KMS-11 (cell line): ENCODE measurements at regions not wholly inside any gene's neighbourhood (a gene's known extent, or its start where the extent isn't known, plus 50 kb on each side); places are given as distances from the start of the nearest gene placed in this dataset.

ENCODE experiments used
- H2AFZ ChIP-seq: fragments of 200-600 bp; sonication (generic); 2 replicates; pipeline ENCODE4 v1.6.1; 2016; ENCODE audit warnings: antibody characterized with exemption, mixed run types, low read depth
- H3K27ac ChIP-seq: fragments of 200-600 bp; sonication (generic); 2 replicates; pipeline ENCODE4 v1.6.1; 2016; ENCODE audit warnings: mild to moderate bottlenecking, mixed run types
- H3K27me3 ChIP-seq: fragments of 200-600 bp; sonication (generic); 2 replicates; pipeline ENCODE4 v1.6.1; 2017; ENCODE audit warnings: mild to moderate bottlenecking, low read depth, mixed run types, moderate library complexity; ENCODE audit not compliant: insufficient read depth
- H3K36me3 ChIP-seq: fragments of 200-600 bp; sonication (generic); 2 replicates; pipeline ENCODE4 v1.6.1; 2017; ENCODE audit warnings: mild to moderate bottlenecking, mixed run types; ENCODE audit not compliant: insufficient read depth
- H3K4me1 ChIP-seq: fragments of 200-600 bp; sonication (generic); 2 replicates; pipeline ENCODE4 v1.6.1; 2016; ENCODE audit warnings: mild to moderate bottlenecking, low read depth, mixed run types; ENCODE audit not compliant: poor library complexity, severe bottlenecking
- H3K4me2 ChIP-seq: fragments of 200-600 bp; sonication (generic); 2 replicates; pipeline ENCODE4 v1.7.0; 2016; ENCODE audit warnings: mild to moderate bottlenecking, mixed run types
- H3K4me3 ChIP-seq: fragments of 200-600 bp; sonication (generic); IDR thresholded peaks from 2 replicates; pipeline ENCODE4 v1.6.1; 2017; ENCODE audit warnings: low read depth, low read length, mixed read lengths; ENCODE audit not compliant: insufficient read depth
- H3K79me2 ChIP-seq: fragments of 200-600 bp; sonication (generic); 2 replicates; pipeline ENCODE4 v1.6.1; 2016; ENCODE audit warnings: low read depth, mixed run types; ENCODE audit not compliant: insufficient read depth
- H3K9ac ChIP-seq: fragments of 200-600 bp; sonication (generic); 2 replicates; pipeline ENCODE4 v1.6.1; 2016; ENCODE audit warnings: mild to moderate bottlenecking, mixed run types
- H4K20me1 ChIP-seq: fragments of 200-600 bp; sonication (generic); 2 replicates; pipeline ENCODE4 v1.6.1; 2016; ENCODE audit warnings: mild to moderate bottlenecking, mixed run types; ENCODE audit not compliant: insufficient read depth
- CTCF ChIP-seq: fragments of 200-600 bp; sonication (generic); conservative IDR thresholded peaks from 2 replicates; pipeline ENCODE4 v1.6.1; 2017; ENCODE audit warnings: low read depth, mild to moderate bottlenecking, antibody characterized with exemption, low read length, moderate library complexity, mixed read lengths

GRCh38 chr2:122739732-122740593 lies 984.5 kb downstream of the TSN start:
- Histone ChIP-seq H3K27ac (no peak overlapping the region), H3K79me2 (no peaks in the 10 kb centered on the region), H3K4me3 (no peak overlapping the region), H3K4me1 (no peaks in the 10 kb centered on the region), H2AFZ (no peak overlapping the region), H4K20me1 (no peaks in the 10 kb centered on the region), H3K36me3 (no peaks in the 10 kb centered on the region), H3K27me3 (no peaks in the 10 kb centered on the region), H3K4me2 (no peak overlapping the region), H3K9ac (no peak overlapping the region)
- TF ChIP-seq CTCF, result no peak

- Histone ChIP-seq H3K4me3 (no peak overlapping the region), H3K36me3 (no peaks in the 10 kb centered on the region), H2AFZ (no peak overlapping the region), H3K9ac (no peak overlapping the region), H3K79me2 (no peaks in the 10 kb centered on the region), H3K4me2 (no peak overlapping the region), H3K27me3 (no peaks in the 10 kb centered on the region), H3K27ac (no peak overlapping the region), H4K20me1 (no peaks in the 10 kb centered on the region), H3K4me1 (no peaks in the 10 kb centered on the region)
- TF ChIP-seq CTCF, result no peak
These were observed 985.1 kb downstream of the TSN start for GRCh38 chr2:122740594-122740948.

- Histone ChIP-seq H3K27ac (no peak overlapping the region), H3K9ac (no peak overlapping the region), H4K20me1 (no peaks in the 10 kb centered on the region), H3K36me3 (no peaks in the 10 kb centered on the region), H3K79me2 (no peaks in the 10 kb centered on the region), H3K27me3 (no peaks in the 10 kb centered on the region), H3K4me2 (no peak overlapping the region), H2AFZ (no peak overlapping the region), H3K4me3 (no peak overlapping the region), H3K4me1 (no peaks in the 10 kb centered on the region)
- TF ChIP-seq CTCF, result no peak
These were observed 986.0 kb downstream of the TSN start for GRCh38 chr2:122741403-122741802.

- no peak for TF ChIP-seq CTCF
- H4K20me1 ChIP-seq, result no peaks in the 10 kb centered on the region
These were observed 987.7 kb downstream of the TSN start for GRCh38 chr2:122743021-122743675.

More at GRCh38 chr2:122743021-122743675, 987.7 kb downstream of the TSN start:
- no peaks in the 10 kb centered on the region for H3K79me2 ChIP-seq
- no peaks in the 10 kb centered on the region for H3K36me3 ChIP-seq
- no peak overlapping the region for H2AFZ ChIP-seq
- H3K27ac ChIP-seq, result no peak overlapping the region
- H3K4me3 ChIP-seq, result no peak overlapping the region
- H3K4me2 ChIP-seq, result no peak overlapping the region
- H3K27me3 ChIP-seq, result no peaks in the 10 kb centered on the region
- no peak overlapping the region for H3K9ac ChIP-seq
- H3K4me1 ChIP-seq, result no peaks in the 10 kb centered on the region
